Activated gamma-delta T cell treated with Interleukin-2 at 50 U/mL for 16 hours (primary cell): ENCODE measurements at regions not wholly inside any gene's neighbourhood (a gene's known extent, or its start where the extent isn't known, plus 50 kb on each side); places are given as distances from the start of the nearest gene placed in this dataset.
"Not testable (repeated sequence)": the region's sequence is repeated elsewhere in the genome, so short reads cannot be mapped to it uniquely, and the experiment has no call there.

Source experiments
- DNase-seq: peaks from one replicate; pipeline ENCODE4 v3.0.0-alpha.2; 2020

GRCh38 chr4:123682931-123683330 lies 286.3 kb downstream of the SPRY1 start:
- DNase-seq, result no peak

- not testable (repeated sequence) for DNase-seq
These were observed 288.3 kb downstream of the SPRY1 start for GRCh38 chr4:123684937-123685336.

GRCh38 chr4:123695531-123695930 lies 298.9 kb downstream of the SPRY1 start:
- not testable (repeated sequence) for DNase-seq

- DNase-seq, result no peak
These were observed 300.1 kb downstream of the SPRY1 start for GRCh38 chr4:123696687-123697086.

- DNase-seq, result no peak
These were observed 302.0 kb downstream of the SPRY1 start for GRCh38 chr4:123698556-123698955.

- DNase-seq, result no peak
These were observed 303.5 kb downstream of the SPRY1 start for GRCh38 chr4:123699880-123700771.

GRCh38 chr4:123701131-123701575 lies 304.6 kb downstream of the SPRY1 start:
- no peak for DNase-seq

GRCh38 chr4:123705419-123705818 lies 308.8 kb downstream of the SPRY1 start:
- DNase-seq, result no peak

- no peak for DNase-seq
These were observed 310.4 kb downstream of the SPRY1 start for GRCh38 chr4:123706973-123707372.

GRCh38 chr4:123708902-123709301 lies 312.3 kb downstream of the SPRY1 start:
- no peak for DNase-seq

GRCh38 chr4:123709336-123709735 lies 312.7 kb downstream of the SPRY1 start:
- no peak for DNase-seq

- DNase-seq, result no peak
These were observed 334.4 kb downstream of the SPRY1 start for GRCh38 chr4:123731035-123731434.

GRCh38 chr4:123737156-123737555 lies 340.6 kb downstream of the SPRY1 start:
- no peak for DNase-seq

- no peak for DNase-seq
These were observed 343.2 kb downstream of the SPRY1 start for GRCh38 chr4:123739806-123740205.

- DNase-seq, result no peak
These were observed 343.6 kb downstream of the SPRY1 start for GRCh38 chr4:123740236-123740635.

GRCh38 chr4:123741906-123742305 lies 345.3 kb downstream of the SPRY1 start:
- no peak for DNase-seq

- DNase-seq, result no peak
These were observed 347.3 kb downstream of the SPRY1 start for GRCh38 chr4:123743848-123744247.

- no peak for DNase-seq
These were observed 348.2 kb downstream of the SPRY1 start for GRCh38 chr4:123744664-123745290.

- DNase-seq, result no peak
These were observed 350.4 kb downstream of the SPRY1 start for GRCh38 chr4:123747016-123747415.

- DNase-seq, result no peak
These were observed 352.2 kb downstream of the SPRY1 start for GRCh38 chr4:123748806-123749205.

- no peak for DNase-seq
These were observed 352.8 kb downstream of the SPRY1 start for GRCh38 chr4:123749383-123749782.

GRCh38 chr4:123750044-123750443 lies 353.4 kb downstream of the SPRY1 start:
- no peak for DNase-seq

GRCh38 chr4:123755655-123756054 lies 359.1 kb downstream of the SPRY1 start:
- DNase-seq, result no peak

GRCh38 chr4:123767806-123768205 lies 371.2 kb downstream of the SPRY1 start:
- no peak for DNase-seq
